ENCODE measurements at regions not wholly inside any gene's neighbourhood (a gene's known extent, or its start where the extent isn't known, plus 50 kb on each side); places are given as distances from the start of the nearest gene placed in this dataset.

DNA sequence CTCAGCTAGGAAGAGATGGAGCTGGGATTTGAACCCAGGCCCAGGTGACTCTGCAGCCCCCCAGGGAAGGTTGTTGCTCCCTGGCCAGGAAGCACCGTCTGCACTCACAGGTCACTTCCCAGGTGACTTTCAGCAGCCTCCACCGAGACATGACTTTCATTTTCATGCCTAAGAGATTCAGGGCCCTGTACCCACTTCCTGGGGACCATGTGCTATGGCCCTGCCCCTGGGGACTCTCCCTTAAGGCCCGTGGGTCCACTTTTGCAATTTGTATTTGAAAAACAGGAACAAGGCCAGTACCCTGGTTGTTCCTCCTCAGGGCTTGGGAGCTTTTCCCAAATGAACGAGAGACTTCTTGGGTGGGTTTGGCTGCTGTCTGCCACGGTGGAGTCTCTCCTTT lies 191.0 kb downstream of the IRF8 start:
- TF ChIP-seq, protein P1, sequence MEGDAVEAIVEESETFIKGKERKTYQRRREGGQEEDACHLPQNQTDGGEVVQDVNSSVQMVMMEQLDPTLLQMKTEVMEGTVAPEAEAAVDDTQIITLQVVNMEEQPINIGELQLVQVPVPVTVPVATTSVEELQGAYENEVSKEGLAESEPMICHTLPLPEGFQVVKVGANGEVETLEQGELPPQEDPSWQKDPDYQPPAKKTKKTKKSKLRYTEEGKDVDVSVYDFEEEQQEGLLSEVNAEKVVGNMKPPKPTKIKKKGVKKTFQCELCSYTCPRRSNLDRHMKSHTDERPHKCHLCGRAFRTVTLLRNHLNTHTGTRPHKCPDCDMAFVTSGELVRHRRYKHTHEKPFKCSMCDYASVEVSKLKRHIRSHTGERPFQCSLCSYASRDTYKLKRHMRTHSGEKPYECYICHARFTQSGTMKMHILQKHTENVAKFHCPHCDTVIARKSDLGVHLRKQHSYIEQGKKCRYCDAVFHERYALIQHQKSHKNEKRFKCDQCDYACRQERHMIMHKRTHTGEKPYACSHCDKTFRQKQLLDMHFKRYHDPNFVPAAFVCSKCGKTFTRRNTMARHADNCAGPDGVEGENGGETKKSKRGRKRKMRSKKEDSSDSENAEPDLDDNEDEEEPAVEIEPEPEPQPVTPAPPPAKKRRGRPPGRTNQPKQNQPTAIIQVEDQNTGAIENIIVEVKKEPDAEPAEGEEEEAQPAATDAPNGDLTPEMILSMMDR (conservative IDR thresholded peaks at IDR 0.05) = no peak
- TF ChIP-seq EZH2 (IDR thresholded peaks at IDR 0.05; ENCODE audit: low read depth) = no peak

Data from PC-9 (cell line).